GM10266 (cell line): ENCODE measurements at regions not wholly inside any gene's neighbourhood (a gene's known extent, or its start where the extent isn't known, plus 50 kb on each side); places are given as distances from the start of the nearest gene placed in this dataset.

Source experiments
- DNase-seq: peaks from one replicate; pipeline ENCODE4 v3.0.0; 2012; ENCODE audit errors: extremely low spot score
- CTCF ChIP-seq: IDR thresholded peaks from 2 replicates; pipeline ENCODE4 v1.5.1; 2012; ENCODE audit warnings: mild to moderate bottlenecking, low read depth; ENCODE audit not compliant: control insufficient read depth, insufficient read depth; ENCODE audit errors: missing control alignments

DNA sequence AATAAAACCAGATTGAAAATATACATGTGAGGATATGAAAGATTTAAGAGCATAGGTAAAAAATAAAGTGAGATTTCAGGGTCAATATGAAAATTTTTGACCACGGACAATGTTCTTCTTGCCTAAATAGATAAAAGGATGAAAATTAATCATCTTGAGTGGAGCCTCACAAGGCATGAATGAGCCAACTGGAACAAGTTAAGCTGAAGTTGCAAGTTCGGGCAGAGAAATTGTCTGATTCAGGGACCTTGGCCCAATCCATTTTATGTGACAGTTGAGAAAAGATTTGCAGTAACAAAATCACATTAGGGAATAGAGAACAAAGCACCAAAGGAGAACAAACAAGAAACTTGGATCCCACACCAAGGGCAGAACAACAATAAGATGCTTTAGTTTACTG is 305.3 kb downstream of the TMX3 start:
- no peak for TF ChIP-seq CTCF
- no peak for DNase-seq

DNA sequence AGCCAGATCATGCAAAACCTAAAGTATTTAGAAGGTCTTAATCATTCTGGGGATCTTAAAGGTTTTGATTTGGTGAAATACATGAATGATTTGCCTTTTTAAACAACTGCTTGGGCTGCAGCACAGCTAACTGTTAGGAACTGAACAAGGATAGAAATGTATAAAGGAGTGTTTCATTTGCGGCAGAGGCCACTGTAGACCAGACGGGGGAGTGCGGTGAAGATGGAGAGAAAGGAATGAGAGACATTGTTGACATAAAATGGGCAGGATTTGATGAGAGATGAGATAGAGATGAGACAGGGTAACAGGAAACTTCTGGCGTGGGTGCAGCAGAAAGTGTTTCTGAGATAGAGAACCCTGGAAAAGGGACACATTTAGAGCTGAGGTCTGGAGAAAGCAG is 308.1 kb downstream of the TMX3 start:
- no peak for TF ChIP-seq CTCF
- DNase-seq = no peak

DNA sequence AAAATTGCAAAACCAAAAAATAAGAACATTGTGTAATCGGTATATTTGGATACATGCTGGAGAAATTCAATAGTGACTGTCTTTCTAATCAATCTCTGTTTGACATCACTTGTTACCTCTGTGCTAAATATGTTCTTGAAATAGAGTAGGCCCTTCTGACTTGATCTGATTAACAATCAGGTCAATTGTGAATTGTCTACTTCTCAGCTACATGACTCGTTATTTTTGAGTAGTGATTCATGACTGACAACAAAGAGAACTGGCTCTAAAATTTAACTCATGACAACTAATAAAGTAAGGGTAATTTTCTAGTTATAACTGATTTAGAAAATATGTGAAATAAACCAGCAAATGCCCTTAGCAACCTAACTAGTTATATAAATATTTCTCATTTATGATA is 312.1 kb downstream of the TMX3 start:
- DNase-seq = no peak
- TF ChIP-seq CTCF = no peak

DNA sequence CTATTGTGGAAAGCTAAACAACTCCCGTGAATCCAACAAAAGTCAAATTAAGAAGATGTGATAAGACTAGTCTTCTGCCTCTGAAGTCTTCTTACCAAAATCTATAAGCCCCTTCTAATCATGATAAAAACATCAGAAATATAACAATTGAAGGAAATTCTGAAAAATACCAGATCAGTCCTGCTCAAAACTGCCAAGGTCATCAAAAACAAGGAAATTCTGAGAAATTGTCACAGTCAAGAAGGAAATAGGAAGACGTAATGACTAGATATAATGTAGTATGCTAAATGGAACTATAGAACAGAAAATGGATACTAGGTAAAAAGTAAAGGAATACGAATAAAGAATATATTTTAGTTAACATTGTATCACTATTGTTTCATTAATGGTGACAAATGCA is 314.0 kb downstream of the TMX3 start:
- DNase-seq = no peak
- TF ChIP-seq CTCF = no peak

DNA sequence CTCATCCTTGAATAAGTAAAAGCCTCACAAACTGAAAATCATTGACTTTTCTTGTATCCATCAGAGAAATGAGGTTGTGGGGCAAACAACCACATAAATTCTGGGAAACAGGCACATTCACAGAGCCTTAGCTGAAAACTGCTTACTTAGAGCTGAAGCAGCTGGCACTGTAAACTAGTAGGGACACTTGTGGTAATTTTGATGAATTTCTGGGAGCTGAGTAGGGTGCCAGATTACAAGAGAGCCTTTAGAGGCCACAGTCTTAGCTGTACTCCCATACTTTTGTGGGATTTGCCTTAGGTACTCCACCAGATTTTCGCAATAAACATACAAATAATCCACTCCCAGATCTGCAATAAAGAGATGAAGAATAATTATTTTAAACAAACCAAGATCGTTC is 315.2 kb downstream of the TMX3 start:
- TF ChIP-seq CTCF = no peak
- DNase-seq = no peak

- no peak for DNase-seq
Measured at GRCh38 chr18:68397241-68398035, 317.5 kb downstream of the TMX3 start.

More at GRCh38 chr18:68397241-68398035, 317.5 kb downstream of the TMX3 start:
- TF ChIP-seq CTCF = no peak
